WI38 (cell line): ENCODE measurements at regions not wholly inside any gene's neighbourhood (a gene's known extent, or its start where the extent isn't known, plus 50 kb on each side); places are given as distances from the start of the nearest gene placed in this dataset.

Experiments used
- H3K4me3 ChIP-seq: 2 replicates; pipeline ENCODE4 v1.5.1; 2011; ENCODE audit warnings: low read depth, mild to moderate bottlenecking, control low read depth, low read length
- CTCF ChIP-seq: IDR thresholded peaks from 2 replicates; pipeline ENCODE4 v1.5.1; 2012; ENCODE audit warnings: low read depth, mild to moderate bottlenecking, control low read depth, low read length

DNA sequence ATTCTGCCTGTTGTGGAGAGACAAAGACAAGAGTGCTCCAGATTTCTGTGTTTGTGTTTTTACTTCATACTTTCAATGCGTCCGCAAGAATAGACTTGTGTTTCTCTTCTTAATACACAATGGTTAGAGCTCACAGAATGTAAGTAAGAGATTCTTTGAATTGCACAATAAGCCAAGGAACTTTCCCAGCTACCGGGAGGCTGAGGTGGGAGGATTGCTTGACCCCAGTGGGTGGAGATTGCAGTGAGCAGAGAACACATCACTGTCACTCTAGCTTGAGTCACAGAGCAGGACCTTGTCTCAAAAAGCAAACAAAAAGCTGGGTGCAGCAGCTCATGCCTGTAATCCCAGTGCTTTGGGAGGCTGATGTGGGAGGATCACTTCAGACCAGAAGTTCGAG, 250.7 kb upstream of the MYO3A start:
- no peak for TF ChIP-seq CTCF
- H3K4me3 ChIP-seq: no peak overlapping the region

- TF ChIP-seq CTCF: no peak
These were observed 246.5 kb upstream of the MYO3A start for GRCh38 chr10:25687521-25687920.

GRCh38 chr10:25689346-25690100, 244.5 kb upstream of the MYO3A start:
- H3K4me3 ChIP-seq: no peak overlapping the region
- no peak for TF ChIP-seq CTCF

More at GRCh38 chr10:25687521-25687920, 246.5 kb upstream of the MYO3A start:
- no peak overlapping the region for H3K4me3 ChIP-seq

DNA sequence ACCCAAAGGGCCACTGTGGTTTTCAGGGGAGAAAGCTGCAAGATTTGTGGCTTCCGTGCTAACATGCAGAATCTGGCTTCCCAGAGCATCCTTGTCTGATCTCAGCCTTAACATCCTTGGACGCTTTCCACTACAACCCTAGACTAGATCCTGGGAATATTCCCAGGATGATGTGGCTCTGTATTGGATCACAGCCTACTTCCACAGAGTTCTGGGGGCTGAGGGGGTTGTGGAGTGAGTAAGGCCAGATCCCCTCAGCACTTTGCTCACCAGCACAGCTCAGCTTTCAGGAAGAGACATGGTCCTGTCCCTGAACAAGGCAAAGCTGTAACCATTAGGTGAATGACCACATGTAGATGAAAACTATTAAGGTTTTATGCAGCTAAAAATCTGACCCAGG, 241.3 kb upstream of the MYO3A start:
- H3K4me3 ChIP-seq: no peak overlapping the region
- TF ChIP-seq CTCF: no peak

GRCh38 chr10:25694206-25694933, 239.7 kb upstream of the MYO3A start:
- no peak for TF ChIP-seq CTCF
- no peak overlapping the region for H3K4me3 ChIP-seq

GRCh38 chr10:25694971-25695370, 239.1 kb upstream of the MYO3A start:
- no peak for TF ChIP-seq CTCF
- no peak overlapping the region for H3K4me3 ChIP-seq

- TF ChIP-seq CTCF: no peak
- no peak overlapping the region for H3K4me3 ChIP-seq
These were observed 238.4 kb upstream of the MYO3A start for GRCh38 chr10:25695586-25695985.
